K562 (cell line): ENCODE measurements at regions not wholly inside any gene's neighbourhood (a gene's known extent, or its start where the extent isn't known, plus 50 kb on each side); places are given as distances from the start of the nearest gene placed in this dataset.

ENCODE experiments used
- CTBP1 ChIP-seq: fragments of 450-650 bp; IDR thresholded peaks from 2 replicates; pipeline ENCODE4 v1.6.1; 2016; ENCODE audit warnings: borderline replicate concordance
- CTCF ChIP-seq, 3 experiments: IDR thresholded peaks in 2 of 3; conservative IDR thresholded peaks in 1 of 3; 2 replicates each; pipeline ENCODE4 v1.5.1; 2011 to 2012; ENCODE audit warnings: low read length in 3 of 3, mild to moderate bottlenecking in 3 of 3, control low read depth in 2 of 3, improper control_type of control experiment in 1 of 3, inconsistent platforms in 1 of 3, low read depth in 1 of 3, mixed read lengths in 1 of 3, moderate library complexity in 1 of 3; ENCODE audit not compliant: insufficient read depth in 2 of 3
- EZH2 ChIP-seq: IDR thresholded peaks from 2 replicates; pipeline ENCODE4 v1.6.1; 2012; ENCODE audit warnings: low read depth, mild to moderate bottlenecking, inconsistent platforms, low read length, borderline replicate concordance
- NR2F6 ChIP-seq: fragments of 450-650 bp; formaldehyde crosslinking; IDR thresholded peaks from 2 replicates; pipeline ENCODE4 v1.4.0; 2020; ENCODE audit warnings: mild to moderate bottlenecking
- POLR2A ChIP-seq: fragments of 450-650 bp; conservative IDR thresholded peaks from 2 replicates; pipeline ENCODE4 v1.6.1; 2016
- PREB ChIP-seq: sonication (generic); formaldehyde crosslinking; IDR thresholded peaks from 2 replicates; pipeline ENCODE4 v1.8.1; 2023; ENCODE audit warnings: mild to moderate bottlenecking, missing genetic modification reagents
- TAF1 ChIP-seq: IDR thresholded peaks from 2 replicates; pipeline ENCODE4 v1.6.1; 2011; ENCODE audit warnings: mild to moderate bottlenecking, low read length, moderate library complexity; ENCODE audit not compliant: insufficient read depth, control insufficient read depth, severe bottlenecking; ENCODE audit errors: extremely low read depth
- TF ChIP-seq, protein P1 (sequence below): fragments of 450-650 bp; IDR thresholded peaks from 2 replicates; pipeline ENCODE4 v1.6.1; 2016; ENCODE audit warnings: antibody characterized with exemption

DNA sequence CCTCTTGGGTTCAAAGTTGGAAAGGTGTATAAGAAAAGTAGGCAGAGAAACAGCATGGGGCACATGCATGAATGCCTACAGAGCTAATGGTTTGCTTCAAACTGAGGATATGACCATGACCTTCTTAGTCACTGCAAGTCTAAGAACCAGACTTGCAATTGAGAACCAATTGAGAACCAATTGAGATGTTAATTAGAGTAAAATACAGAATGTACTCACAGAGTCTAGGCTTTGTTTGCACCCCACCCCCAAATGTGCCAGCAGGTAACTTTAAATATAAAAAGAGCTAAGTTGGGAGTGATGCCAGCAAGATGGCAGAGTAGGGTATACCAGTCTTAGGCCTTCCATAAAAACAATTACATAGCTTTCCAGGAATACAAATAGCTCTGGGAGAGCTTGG lies 227.3 kb upstream of the ALG10 start:
- TF ChIP-seq TAF1 = no peak
- no peak for TF ChIP-seq CTBP1
- no peak for TF ChIP-seq PREB (CRISPR knock-in tag)
- TF ChIP-seq CTCF (IDR thresholded peaks at IDR 0.05 in 2 of 3, conservative IDR thresholded peaks at IDR 0.05 in 1 of 3; ENCODE audit: insufficient read depth in 2 of 3, low read depth in 1 of 3, low read length in 3 of 3) = no peak
- TF ChIP-seq POLR2A = no peak
- TF ChIP-seq NR2F6 (CRISPR knock-in tag) = no peak
- TF ChIP-seq, protein P1, sequence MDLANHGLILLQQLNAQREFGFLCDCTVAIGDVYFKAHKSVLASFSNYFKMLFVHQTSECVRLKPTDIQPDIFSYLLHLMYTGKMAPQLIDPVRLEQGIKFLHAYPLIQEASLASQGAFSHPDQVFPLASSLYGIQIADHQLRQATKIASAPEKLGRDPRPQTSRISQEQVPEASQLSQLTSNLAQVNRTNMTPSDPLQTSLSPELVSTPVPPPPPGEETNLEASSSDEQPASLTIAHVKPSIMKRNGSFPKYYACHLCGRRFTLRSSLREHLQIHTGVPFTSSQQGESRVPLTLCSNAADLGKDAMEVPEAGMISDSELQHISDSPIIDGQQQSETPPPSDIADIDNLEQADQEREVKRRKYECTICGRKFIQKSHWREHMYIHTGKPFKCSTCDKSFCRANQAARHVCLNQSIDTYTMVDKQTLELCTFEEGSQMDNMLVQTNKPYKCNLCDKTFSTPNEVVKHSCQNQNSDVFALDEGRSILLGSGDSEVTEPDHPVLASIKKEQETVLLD = no peak
- TF ChIP-seq EZH2 = no peak
